GM12872 (cell line): ENCODE measurements at regions not wholly inside any gene's neighbourhood (a gene's known extent, or its start where the extent isn't known, plus 50 kb on each side); places are given as distances from the start of the nearest gene placed in this dataset.

ENCODE experiments used
- TF ChIP-seq, protein P1 (sequence below): IDR thresholded peaks from 3 replicates; pipeline ENCODE4 v1.5.1; 2011; ENCODE audit warnings: low read depth, mild to moderate bottlenecking, low read length, moderate library complexity; ENCODE audit not compliant: insufficient read depth

DNA sequence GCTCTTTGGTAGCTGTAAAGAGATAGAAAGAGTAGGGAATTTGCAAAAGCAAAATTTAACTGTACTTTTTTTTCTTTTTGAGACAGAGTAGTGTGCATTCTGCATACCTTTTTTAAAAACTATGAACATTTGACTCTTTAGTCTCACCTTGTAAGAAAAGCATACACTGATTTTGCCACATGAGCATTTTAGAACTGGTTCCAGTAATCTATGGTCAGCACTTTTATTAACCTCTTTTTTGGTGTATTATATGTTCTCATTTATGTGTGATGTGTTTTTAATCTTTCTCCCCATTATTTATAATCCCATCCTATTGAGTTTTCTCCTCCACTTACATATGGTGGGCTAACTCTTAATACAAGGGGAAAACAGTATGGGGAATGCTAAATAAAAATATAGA, 1111.4 kb downstream of the FLRT2 start:
- TF ChIP-seq, protein P1, sequence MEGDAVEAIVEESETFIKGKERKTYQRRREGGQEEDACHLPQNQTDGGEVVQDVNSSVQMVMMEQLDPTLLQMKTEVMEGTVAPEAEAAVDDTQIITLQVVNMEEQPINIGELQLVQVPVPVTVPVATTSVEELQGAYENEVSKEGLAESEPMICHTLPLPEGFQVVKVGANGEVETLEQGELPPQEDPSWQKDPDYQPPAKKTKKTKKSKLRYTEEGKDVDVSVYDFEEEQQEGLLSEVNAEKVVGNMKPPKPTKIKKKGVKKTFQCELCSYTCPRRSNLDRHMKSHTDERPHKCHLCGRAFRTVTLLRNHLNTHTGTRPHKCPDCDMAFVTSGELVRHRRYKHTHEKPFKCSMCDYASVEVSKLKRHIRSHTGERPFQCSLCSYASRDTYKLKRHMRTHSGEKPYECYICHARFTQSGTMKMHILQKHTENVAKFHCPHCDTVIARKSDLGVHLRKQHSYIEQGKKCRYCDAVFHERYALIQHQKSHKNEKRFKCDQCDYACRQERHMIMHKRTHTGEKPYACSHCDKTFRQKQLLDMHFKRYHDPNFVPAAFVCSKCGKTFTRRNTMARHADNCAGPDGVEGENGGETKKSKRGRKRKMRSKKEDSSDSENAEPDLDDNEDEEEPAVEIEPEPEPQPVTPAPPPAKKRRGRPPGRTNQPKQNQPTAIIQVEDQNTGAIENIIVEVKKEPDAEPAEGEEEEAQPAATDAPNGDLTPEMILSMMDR, result no peak

DNA sequence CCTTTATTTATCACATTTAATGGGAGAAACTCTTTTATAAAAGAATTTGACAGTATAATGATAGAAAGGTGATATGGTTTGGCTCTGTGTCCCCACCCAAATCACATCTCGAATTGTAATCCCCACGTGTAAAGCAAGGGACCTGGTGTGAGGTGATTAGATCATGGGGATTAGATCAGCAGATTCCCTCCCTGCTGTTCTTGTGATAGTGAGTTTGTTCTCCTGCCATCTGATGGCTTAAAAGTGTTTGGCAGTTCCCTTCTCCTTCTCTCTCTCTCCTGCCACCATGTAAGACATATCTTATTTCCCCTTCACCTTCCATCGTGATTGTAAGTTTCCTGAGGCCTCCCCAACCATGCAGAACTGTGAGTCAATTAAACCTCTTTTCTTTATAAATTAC, 1110.3 kb downstream of the FLRT2 start:
- TF ChIP-seq, protein P1, result no peak

- TF ChIP-seq, protein P1, result no peak
Observed at GRCh38 chr14:86639666-86640065, 1109.7 kb downstream of the FLRT2 start.

DNA sequence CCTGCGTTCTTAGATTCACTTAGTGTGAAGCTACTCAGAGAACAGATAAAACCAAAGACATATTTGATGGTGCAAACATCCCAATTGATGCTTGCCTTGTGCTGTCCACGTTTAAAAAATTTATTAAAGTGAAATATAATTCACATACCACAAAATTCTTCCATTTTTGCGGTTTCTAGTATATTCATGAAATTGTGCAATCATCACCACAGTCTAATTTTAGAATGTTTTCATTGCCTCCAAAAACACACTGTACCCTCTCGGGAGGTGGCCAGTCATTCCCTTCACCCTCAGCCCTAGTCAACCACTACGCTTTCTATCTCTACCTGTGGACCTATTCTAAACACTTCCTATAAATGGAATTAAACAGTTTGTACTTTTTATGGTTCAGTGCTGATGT, 1109.2 kb downstream of the FLRT2 start:
- TF ChIP-seq, protein P1, result no peak

- TF ChIP-seq, protein P1, result no peak
Observed at GRCh38 chr14:86627080-86627479, 1097.1 kb downstream of the FLRT2 start.

DNA sequence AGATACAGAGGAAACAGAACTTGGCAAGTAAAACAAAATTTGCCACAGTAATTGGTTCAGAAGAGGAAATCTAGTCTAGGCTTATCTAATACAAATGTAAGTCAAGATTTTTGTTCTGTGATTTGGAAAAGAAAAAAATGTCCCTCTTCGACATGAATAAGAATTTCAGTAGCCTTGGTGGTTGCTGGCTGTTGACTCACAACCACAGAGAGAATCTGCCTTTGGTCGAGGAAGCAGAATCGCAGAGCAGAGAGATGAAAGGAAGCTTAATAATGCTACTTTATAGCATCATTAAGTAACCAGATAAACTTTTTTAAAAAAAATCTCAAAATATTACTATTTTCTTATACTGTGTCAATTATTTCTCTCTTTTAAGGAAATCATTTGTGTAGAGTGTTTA, 1096.6 kb downstream of the FLRT2 start:
- TF ChIP-seq, protein P1, result no peak

DNA sequence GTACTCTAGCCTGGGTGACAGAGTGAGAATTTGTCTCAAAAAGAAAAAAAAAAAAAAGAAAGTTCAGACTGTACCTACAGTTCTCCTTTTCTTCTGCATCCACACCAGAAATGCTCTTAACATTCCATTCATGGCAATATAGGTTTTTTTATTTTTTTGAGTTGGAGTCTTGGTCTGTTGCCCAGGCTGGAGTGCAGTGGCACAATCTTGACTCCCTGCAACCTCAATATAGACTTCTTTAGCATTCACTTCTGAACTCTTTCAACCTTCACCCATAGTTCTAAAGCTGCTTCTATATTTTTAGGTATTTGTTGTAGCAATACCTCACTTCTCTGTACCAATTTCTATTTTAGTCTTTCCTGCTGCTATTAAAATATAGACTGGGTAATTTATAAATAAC, 1095.7 kb downstream of the FLRT2 start:
- TF ChIP-seq, protein P1, result no peak

DNA sequence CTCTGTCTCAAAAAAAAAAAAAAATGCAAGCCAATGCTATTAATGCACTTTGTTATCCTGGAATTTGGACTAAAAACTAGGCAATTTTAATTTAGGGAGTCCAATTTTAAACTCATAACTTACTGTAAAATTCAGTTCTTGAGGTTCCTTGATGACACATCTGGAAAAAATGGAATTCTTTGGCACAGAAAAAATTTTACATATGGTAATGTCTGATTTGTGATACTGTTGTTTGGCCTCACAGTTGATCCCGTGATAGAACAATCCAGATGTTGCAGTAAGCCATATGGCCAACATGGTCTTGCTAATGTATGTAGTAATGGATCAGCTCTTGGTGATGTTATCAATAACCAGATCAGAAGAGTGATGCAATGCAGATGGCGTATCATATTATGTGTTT, 1089.8 kb downstream of the FLRT2 start:
- TF ChIP-seq, protein P1, result no peak
